Sciatic nerve (tissue), 2 donors: ENCODE measurements at regions not wholly inside any gene's neighbourhood (a gene's known extent, or its start where the extent isn't known, plus 50 kb on each side); places are given as distances from the start of the nearest gene placed in this dataset.
A peak's percentile ranks its signal among the peaks of the same experiment; 100 is the strongest.
"Not testable (repeated sequence)": the region's sequence is repeated elsewhere in the genome, so short reads cannot be mapped to it uniquely, and the experiment has no call there.

Experiments used
- ATAC-seq: fragments of 200-7000 bp; cut with Tn5 transposase; one replicate; pipeline ENCODE4 v1.9.1; 2020; ENCODE audit warnings: mild to moderate bottlenecking, moderate library complexity
- DNase-seq: peaks from one replicate; pipeline ENCODE4 v3.0.0-alpha.2; 2020; ENCODE audit warnings: low spot score
- intact Hi-C: fragments of 100-400 bp; cut with DNase I; formaldehyde crosslinking; loops from one replicate; pipeline ENCODE4 v1.14.2; 2022
- donor health status: DM: no; HTN: no; CAD: no.
- donor health status: DM: no; HTN: no; CAD: no.

DNA sequence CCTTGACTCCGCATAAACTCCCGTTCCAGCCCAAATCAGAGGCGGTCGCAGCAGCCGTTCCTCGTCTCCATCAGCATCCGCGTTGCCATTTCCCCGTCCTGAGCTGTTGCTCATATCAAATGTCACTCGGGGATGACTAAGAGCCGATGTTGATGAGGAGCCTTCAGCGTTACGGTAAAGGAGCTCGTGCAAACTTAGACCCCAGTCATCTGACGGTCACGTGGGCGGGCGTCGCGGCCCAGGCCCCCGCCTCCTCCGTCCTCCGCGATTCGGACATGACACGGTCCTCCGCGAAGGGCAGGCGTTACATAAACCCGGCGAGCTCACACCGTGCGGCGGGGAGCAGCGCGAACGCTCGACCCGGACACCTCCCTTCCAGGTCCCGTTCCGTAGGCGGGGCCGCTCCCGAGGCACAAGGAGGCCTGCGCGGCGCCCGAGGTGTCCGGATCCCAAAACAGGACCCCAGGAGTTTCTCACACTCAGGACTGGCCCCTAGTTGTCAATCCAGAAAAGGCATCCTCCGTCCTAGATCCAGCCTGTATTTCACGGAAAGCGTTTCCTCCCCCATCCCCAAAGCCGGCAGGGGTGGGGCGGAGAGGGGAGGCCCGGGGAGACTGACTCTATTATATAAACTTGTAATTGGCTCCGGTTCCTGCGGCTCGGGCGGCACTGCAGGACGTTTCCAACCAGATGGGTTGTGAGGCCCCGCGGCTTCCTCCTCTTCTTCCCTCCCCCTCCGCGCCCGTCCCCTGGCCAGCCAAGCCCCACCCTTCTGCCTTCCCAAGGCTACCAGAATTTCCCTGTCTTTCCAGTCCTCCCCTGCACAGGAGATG is 100.0 kb upstream of the IGF1R start:
- intact Hi-C loops = no loop called here
- ATAC-seq (peak; percentile 95), DNase-seq (peak; percentile 87)

DNA sequence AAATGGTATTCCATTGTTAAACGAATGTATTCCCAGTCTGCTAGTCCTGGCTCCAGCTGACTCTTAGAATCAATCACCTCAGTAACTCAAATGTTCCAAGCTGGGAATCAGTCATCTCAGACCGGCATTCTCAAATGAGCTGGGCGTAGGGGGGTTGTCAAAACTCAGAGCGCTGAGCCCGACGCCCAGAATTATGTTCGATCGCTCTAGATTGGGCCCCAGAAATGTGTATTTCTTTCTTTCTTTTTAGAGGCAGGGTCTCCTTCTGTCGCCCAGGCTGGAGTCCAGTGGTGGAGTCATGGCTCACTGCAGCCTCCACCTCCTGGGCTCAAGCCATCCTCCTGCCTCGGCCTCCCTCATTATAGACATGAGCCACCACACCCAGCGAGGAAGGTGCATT is 99.3 kb upstream of the IGF1R start:
- DNase-seq (no peak), ATAC-seq (no peak)
- intact Hi-C loops = no loop called here

DNA sequence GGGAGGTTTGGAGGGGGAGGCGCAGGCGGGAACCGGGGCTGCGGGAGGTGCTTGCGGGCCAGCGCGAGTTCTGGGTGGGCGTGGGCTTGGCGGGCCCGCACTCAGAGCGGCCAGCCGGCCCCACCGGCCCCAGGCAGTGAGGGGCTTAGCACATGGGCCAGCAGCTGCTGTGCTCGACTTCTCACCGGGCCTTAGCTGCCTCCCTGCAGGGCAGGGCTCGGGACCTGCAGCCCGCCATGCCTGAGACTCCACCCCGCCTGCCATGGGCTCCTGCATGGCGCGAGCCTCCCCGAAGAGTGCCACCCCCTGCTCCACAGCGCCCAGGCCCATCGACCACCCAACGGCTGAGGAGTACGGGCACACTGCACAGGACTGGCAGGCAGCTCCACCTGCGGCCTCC is 98.6 kb upstream of the IGF1R start:
- intact Hi-C loops = no loop called here

DNA sequence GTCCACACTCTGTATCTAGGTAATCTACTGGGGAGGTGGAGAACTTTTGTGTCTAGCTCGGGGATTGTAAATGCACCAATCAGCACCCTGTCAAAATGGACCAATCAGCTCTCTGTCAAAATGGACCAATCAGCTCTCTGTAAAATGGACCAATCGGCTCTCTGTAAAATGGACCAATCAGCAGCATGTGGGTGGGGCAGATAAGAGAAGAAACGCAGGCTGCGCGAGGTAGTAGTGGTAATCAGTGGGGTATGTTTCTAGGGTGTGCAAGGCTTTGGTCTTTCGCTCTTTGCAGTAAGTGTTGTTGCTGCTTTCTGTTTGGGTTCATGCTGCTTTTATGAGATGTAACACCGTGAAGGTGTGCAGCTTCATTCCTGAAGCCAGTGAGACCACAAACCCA is 98.0 kb upstream of the IGF1R start:
- DNase-seq, ATAC-seq, intact Hi-C loops: not testable (repeated sequence)

More for the DNA sequence above, 98.6 kb upstream of the IGF1R start:
- DNase-seq = no peak
- ATAC-seq = no peak

DNA sequence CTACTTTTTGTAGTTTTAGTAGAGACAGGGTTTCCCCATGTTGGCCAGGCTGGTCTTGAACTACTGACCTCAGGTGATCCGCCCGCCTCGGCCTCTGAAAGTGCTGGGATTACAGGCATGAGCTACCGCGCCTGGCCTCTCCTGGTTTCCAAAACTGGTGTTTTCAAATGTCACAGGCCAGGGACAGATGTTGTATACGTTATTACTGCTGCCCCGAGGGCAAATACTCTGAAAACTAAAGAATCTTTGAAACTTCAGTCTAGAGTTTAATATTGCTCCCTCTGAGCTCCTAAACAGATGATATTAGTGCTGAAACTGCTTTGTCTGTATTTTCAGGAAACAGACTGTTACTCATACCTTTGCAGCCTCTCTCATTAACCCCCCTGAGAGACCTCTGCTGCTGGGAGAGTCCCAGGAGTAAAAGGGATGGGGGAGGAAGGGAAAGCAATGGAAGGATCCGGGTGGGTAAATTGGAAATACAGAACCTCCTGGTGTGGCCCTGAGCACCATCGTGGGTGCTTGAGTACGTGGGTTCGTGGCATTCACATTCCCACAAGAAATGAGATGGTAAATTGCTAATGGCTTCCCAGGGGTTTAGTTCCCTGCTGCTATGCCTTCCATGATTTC is 96.3 kb upstream of the IGF1R start:
- ATAC-seq (no peak), DNase-seq (no peak)
- intact Hi-C loops = no loop called here

DNA sequence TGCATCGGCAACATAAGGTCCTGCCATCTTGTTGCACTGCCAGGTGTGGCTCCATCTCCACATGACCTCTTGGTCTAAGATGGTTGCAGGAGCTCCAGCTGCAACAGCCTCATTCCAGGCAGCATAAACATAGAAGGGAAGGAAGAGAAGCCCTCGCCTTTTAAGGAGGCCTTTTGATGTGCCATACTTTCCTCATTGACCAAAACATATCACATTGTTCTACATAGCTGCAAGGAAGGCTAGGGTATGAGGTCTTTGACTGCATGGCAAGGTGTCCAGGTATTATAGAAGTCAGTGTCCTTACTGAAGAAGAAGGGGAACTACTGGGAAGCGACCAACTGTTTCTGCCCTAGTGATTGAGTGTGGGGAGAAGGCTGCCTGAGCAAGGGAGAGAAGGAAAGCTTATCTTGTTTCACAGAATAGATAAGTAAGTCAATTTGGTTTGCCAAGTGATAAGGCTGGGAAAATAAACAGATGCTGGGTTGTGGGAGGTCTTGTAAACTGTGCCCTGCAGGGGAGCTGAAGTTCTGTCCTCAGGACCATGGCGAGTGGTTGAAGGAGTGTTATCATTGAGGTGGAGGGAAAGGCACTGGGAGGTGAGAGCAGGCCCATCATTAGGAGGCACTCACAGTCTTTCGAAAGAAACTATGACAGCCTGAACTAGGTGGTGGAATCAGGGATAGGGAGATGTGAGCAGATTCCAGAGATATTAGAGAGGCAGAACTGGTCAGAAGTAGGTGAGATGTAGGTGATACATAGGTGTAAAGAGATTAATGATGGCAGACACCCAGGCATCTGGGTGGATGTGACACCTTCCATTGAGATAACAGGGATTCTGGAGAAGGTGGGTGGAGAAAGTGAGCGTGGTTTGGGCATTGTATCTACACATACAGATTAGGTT is 93.8 kb upstream of the IGF1R start:
- no peak for ATAC-seq
- no peak for DNase-seq
- intact Hi-C loops = no loop called here

DNA sequence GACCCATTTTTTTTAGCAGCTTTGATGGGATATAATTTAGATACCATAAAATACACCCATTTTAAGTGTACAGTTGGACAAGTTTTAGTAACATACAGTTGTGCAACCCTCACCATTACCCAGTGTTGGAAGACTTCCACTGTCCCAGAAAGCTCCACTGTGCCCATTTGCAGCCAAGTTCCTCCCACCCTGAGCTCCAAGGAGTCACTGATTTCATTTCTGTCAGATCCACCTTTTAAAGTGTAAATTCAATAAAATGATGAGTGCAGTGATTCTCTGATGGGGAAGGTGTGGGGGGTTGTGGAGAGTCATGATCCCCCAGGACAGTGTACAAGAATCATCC is 93.2 kb upstream of the IGF1R start:
- DNase-seq = no peak
- ATAC-seq = no peak
- intact Hi-C loops = no loop called here

DNA sequence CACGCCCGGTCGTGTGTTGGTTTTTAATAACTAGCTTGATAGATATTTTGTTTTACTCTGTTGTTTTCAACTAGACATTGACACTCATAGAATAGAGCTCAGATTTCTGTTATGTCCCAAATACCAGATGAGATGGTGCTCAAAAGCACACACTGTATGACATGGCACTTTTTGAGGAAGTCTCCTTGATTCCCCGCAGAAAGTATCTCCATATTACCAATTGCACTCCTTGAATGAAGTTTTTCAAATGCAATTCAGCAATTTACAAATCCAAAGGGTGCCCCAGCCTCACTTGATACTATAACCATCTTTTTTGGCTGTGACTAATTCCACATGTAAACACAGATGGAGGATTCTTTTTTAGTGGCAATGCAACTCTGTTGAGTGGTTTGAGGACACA is 92.0 kb upstream of the IGF1R start:
- DNase-seq (no peak), ATAC-seq (no peak)
- intact Hi-C loops = no loop called here

DNA sequence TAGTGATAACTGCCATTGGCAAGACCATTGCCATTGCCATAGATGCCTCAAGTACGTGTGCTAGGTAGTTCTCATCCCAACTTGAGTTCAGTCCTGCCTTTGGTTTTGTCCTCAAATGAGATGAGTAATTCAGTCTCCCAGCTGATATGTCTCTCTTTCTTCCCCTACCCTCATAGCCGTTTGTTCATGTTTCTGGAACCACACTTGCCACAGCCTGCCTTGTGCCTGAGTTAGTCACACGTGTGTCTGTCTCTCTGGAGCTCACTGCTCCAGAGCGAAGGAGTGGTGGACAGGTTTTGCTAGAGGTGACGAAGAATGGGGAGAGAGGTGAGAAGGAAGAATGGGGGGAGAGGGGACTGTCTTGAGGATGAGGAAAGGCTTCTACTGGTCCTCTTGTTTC is 88.0 kb upstream of the IGF1R start:
- DNase-seq = no peak
- intact Hi-C loops = no loop called here

DNA sequence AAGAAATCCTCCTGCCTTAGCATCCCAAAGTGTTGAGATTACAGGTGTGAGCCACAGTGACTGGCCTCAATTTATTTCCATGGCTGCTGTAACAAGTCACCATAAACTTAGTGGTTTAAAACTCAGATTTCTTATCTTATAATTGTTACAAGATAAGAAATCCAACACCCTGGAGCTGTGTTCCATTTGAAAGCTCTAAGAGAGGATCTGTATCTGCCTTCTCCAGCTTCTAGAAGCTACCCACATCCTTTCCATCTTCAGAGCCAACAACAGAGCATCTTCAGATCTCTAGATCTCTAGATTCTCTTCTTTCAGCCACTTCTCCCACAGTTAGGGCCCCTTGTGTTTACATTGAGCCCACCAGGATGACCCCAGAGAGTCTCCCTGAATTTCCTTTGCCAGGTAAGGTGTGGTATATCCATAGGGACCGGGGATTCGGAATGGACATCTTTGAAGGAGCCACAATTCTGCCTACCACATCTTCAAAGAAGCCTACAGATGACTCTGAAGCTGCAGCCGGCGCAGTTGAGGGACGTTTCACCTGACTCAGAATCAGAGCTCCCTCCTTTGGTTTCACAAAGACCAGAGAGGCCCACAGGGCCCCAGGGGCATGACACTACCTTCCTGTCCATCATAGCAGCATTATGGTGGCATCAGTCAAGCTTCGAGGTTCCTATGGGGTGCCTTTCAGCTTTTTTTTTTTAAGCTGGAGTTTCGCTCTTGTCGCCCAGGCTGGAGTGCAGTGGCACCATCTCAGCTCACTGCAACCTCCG is 87.0 kb upstream of the IGF1R start:
- ATAC-seq (no peak), DNase-seq (no peak)
- intact Hi-C loops = no loop called here

More for the DNA sequence above, 88.0 kb upstream of the IGF1R start:
- ATAC-seq = no peak

DNA sequence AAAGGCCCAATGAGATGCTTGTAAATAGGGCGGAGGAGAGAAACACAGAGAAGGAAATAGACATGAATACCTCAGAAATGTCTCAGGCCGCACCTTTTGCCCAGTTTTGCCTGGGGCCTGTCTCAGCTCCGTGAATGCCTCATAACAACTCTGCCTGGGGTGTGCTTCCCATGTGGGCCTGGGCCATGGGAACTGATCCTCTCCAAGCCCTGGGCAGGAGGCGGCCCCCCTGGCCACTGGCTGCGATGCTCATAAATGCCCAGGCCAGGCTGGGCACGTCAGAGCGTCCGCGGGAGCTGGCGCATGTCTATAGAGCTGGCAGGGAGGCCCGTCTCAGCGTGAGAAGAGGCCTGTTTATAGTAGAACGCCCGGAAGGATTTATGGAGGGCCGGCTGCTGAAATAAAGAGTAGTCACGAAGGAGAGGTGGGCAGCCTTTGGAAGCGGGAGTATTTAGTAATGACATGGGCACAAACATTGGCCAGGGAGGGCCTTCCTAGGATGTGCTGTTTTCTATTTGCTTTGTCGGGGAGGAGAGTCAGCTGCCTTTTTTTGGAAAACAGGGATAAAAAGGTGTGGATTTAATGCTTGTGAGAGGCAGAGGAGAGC is 85.9 kb upstream of the IGF1R start:
- DNase-seq (no peak), ATAC-seq (no peak)
- intact Hi-C loops = no loop called here

DNA sequence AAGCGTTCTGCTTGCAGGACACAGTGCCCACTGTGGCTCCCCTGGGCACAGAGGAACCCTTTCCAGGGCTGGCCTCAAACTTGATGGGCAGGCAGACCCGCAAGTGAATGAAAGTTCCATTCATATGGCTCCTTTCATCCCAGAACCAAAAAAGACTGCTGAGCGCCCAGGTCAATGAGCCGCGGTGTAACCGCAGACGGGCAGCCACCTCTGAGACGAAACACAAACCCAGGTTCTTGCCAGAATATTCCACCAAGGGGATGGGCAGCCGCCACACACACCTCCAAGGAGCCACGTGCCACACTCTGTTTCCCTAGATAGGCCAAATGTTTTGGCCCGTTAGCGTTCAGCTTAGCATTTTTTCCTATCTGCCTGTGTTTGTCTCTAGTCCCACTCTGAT is 82.8 kb upstream of the IGF1R start:
- DNase-seq = no peak

DNA sequence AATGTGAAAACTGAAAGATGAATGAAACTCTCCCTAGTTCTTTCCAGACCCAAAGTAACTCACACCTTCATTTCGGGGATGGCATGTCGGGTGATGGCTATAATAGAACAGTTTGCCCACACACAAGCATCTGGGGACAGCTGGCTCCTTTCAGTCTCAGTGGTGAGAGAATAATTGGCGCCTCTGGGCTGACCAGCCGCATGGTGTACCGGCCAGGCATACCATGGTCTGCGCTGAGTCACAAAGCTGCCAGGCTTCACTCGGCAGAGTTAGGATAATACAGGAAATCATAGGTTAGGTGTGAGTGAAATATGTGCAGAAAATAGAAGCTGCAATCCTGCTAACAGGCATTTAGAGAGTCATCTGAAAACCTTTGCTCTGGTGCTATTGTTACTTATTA is 80.4 kb upstream of the IGF1R start:
- no peak for DNase-seq
- ATAC-seq = no peak
- intact Hi-C loops = no loop called here

More for the DNA sequence above, 82.8 kb upstream of the IGF1R start:
- ATAC-seq = no peak
- intact Hi-C loops = loop anchor here (1.0 kb wide), 1 partner anchor 27 kb away; no protein-coding TSS in a partner anchor

DNA sequence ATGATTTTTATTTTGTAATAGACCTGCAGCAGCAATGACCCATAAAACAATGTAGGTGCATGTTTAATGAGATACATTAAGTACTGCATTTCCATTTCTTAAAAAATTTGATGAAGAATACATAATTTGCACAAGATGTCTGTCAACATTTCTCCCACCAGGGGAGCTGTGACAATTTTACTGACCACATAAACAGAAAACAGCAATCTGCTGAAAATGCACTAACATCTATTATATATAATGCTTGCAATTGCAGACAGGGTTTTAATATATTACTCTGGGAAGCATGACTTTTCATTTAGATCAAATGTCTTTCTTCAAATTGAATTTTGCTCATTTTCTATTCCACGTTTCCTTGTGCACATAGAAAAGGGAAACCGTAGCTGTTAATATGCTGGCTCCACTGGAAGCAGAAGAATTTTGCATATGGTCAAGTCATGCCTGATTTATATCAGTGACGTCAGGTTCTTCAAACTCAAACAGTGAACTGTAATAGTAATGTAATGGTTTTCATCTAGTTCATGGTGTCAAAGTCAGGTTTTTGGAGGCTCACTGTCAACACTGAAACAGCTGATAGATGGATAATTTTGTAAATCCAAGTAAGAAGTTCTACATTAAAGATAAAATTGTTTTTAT is 79.8 kb upstream of the IGF1R start:
- no peak for ATAC-seq

DNA sequence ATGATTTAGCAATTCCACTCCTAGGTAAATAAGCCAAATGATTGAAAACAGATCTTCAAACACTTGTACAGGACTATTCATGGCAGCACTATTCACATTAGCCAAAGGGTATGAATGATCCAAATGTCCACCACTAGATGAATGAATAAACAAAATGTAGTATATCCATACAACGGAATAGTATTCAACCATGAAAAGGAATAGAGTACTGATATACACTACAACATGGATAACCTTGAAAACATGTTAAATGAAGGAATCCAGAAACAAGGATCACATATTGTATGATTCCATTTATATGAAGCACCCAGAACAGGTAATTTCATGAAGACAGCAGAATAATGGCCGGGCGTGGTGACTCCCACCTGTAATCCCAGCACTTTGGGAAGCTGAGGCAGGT is 78.2 kb upstream of the IGF1R start:
- ATAC-seq (no peak), DNase-seq (no peak)
- intact Hi-C loops = no loop called here

More for the DNA sequence above, 79.8 kb upstream of the IGF1R start:
- intact Hi-C loops = no loop called here
- DNase-seq = no peak

DNA sequence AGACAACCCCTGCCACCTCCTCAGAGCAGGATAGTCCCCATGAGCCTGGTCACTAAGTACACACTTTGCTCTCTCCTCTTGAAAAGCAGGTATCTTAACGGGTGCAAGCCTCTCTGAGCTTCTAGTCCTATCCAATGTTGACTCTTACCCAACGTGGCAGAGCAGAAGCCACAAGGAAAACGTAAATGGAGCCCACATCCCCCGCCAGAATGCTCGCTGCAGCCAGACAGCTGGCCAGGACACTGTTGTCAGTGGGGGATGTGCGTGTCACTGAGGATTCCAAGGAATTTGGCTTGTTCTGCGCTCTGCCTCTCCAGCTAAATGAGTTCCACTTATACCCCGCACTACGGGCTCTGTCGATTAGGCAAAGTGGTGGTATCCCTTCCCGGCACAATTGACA is 67.8 kb upstream of the IGF1R start:
- no peak for ATAC-seq
- intact Hi-C loops = no loop called here

DNA sequence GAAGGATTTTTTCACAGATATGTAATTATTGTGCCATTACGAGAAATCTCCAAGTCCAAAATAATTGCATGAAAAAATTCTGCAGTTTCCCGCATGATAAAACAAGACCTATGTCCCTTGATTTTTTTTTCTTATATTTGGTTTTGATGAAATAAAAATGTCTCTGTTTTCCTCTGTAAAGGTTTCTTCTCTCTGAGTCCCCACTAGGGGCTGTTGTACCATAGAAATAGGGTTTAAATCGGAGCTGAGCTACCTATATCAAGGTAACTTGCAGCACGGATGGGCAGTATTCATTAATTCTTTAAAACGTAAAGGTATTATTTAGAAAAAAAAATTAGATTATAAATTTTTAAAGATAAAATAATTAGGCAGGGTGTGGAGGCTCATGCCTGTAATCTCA is 66.6 kb upstream of the IGF1R start:
- DNase-seq (no peak), ATAC-seq (no peak)
- intact Hi-C loops = no loop called here

More for the DNA sequence above, 67.8 kb upstream of the IGF1R start:
- DNase-seq = no peak

DNA sequence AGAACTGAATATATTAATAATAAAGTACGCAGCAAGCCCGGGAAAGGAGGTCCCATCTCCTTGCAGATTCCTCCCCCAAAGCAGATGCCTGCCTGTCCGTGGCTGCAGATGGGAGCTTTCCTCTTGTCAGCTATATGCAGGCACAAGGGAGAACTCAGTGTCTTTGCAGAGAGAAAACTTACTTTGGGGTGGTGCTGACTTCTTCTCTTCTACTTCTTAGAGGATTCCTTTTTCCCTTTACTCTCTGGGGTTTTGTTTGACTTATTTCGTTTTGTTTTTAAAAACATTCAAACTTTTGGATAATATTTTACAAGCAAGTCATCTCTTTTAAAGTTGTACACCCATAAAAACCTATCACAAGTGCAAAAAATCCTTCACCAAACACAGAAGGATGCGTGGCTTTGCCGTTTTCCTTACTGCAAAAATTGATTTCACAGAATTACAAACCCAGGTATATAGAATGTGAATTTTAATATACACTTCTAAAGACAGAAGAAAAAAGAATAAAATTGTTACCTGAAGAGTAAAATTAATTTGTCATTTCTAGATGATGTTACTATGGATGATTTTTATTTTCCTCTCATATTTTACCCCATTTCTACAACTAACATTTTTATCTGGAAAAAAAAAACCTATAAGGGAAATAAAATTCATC is 65.3 kb upstream of the IGF1R start:
- intact Hi-C loops = no loop called here
- DNase-seq (no peak), ATAC-seq (no peak)
